Epithelial cell of proximal tubule (primary cell): ENCODE measurements at regions not wholly inside any gene's neighbourhood (a gene's known extent, or its start where the extent isn't known, plus 50 kb on each side); places are given as distances from the start of the nearest gene placed in this dataset.

Source experiments
- DNase-seq: peaks from one replicate; pipeline ENCODE4 v3.0.0-alpha.2; 2011; ENCODE audit warnings: low read depth
- H3K4me3 ChIP-seq: 2 replicates; pipeline ENCODE4 v1.5.1; 2011; ENCODE audit warnings: low read depth, mild to moderate bottlenecking, low read length
- CTCF ChIP-seq: conservative IDR thresholded peaks from 2 replicates; pipeline ENCODE4 v1.5.1; 2012; ENCODE audit warnings: low read depth, mild to moderate bottlenecking, low read length

GRCh38 chr2:59909147-59909546 lies 644.3 kb downstream of the BCL11A start:
- H3K4me3 ChIP-seq: no peak overlapping the region
- no peak for TF ChIP-seq CTCF
- DNase-seq: no peak

- TF ChIP-seq CTCF: no peak
- no peak for DNase-seq
- no peak overlapping the region for H3K4me3 ChIP-seq
Observed at GRCh38 chr2:59905731-59906130, 647.7 kb downstream of the BCL11A start.

- no peak for TF ChIP-seq CTCF
- DNase-seq: no peak
Observed at GRCh38 chr2:59903994-59904544, 649.4 kb downstream of the BCL11A start.

DNA sequence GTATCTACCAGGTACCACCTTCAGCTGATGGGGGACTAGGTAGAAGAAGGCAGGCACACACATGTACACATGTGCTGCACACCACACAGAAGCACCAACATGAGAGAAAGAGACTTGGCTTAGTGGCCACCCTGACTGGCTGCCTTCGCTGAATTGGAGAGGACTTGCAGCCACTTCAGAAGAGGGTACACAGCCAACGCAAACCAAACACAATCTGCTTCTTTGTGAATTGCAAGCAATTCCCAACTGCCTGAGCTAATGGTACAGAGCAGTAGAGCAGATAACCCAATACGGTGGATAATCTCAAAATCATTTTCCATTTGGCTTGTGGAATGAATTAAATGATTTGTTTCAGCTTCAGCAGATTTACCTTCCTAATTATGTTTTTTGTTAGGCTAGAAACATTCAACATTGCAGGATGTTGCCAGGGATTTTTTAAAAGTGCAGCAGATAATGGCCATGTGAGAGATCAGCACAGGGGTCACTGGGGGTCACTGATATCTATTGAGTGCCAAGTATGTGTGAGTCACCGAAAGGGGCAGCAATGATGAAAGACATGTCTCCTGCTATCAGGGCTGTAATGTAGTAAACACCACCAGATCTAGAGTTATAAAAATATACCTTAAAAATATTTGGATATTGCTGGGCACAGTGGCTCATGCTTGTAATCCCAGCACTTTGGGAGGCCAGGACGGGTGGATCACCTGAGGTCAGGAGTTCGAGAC lies 652.6 kb downstream of the BCL11A start:
- no peak for DNase-seq
- H3K4me3 ChIP-seq: no peak overlapping the region
- TF ChIP-seq CTCF: no peak

More at GRCh38 chr2:59903994-59904544, 649.4 kb downstream of the BCL11A start:
- no peak overlapping the region for H3K4me3 ChIP-seq

DNA sequence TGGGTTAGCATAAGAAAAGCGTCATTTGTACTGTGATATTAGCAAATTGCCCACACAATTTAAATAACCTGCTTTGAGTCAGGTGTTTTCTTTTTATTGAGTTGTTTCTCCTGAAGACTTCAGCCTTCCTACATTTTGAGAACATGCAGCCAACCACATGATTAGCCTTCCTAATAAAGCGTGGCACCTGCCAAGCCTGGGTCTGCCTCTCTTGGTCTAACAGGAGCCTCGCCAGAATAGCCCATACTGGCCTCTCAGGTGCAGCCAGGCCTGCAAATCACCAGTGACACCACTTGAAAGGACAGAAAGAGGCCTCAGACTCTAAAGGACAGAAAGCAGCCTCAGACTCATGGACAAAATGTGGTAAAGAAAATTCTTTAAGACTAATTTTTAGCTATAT lies 653.8 kb downstream of the BCL11A start:
- TF ChIP-seq CTCF: no peak
- H3K4me3 ChIP-seq: no peak overlapping the region
- no peak for DNase-seq

DNA sequence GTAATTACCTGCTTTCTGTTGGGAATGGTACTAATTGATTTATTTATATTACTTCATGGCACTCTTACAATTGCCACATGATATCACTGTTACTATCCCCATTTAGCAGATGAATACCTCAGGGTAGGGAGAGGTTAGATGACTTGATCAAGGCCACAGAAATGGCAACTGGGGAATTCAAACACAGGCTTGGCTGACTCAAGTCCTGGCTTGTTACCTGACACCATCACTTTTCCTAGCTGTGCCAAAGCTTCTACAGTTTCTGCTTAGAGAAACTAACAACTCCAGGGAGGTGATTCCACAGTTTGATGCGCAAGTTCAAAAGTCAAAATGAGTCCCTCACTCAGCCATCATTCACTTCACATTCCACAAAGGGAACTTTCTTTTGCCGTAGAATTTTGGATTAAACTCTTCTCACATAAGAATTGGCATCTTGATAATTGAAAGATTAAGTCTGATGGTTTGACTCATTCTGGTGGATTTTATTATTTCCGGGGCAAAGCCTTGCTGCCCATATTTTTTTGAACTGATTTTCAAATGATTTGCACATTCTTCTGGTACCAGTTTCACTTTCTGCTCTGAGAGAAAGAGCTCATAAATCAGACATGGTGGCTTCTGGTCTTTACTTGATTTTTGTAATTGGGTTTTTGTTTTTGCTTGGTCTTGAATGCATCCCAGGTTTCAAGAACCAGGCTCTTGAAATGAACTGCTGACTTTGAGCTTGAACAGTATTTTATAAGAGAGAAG lies 656.8 kb downstream of the BCL11A start:
- no peak overlapping the region for H3K4me3 ChIP-seq
- no peak for DNase-seq
- no peak for TF ChIP-seq CTCF
